Uterus (tissue), 2 donors: ENCODE measurements at regions not wholly inside any gene's neighbourhood (a gene's known extent, or its start where the extent isn't known, plus 50 kb on each side); places are given as distances from the start of the nearest gene placed in this dataset.

Source experiments
- CTCF ChIP-seq, 4 experiments: fragments of 200-600 bp in 2 of 4; fragments of 450-650 bp in 2 of 4; sonication (generic) in 2 of 4; IDR thresholded peaks; one replicate each; pipeline ENCODE4 v1.5.1; 2016 to 2019; ENCODE audit warnings: antibody characterized with exemption in 4 of 4, mild to moderate bottlenecking in 2 of 4, moderate library complexity in 1 of 4
- POLR2A ChIP-seq, 2 donors: fragments of 450-650 bp; IDR thresholded peaks; one replicate each; pipeline ENCODE4 v1.6.1; 2016; ENCODE audit warnings: antibody characterized with exemption in 2 of 2, mild to moderate bottlenecking in 1 of 2, moderate library complexity in 1 of 2

GRCh38 chr5:106454651-106455415, 1215.9 kb downstream of the EFNA5 start:
- TF ChIP-seq CTCF (IDR thresholded peaks at IDR 0.05) (no peak), POLR2A (IDR thresholded peaks at IDR 0.05) (no peak)
